ENCODE measurements at regions not wholly inside any gene's neighbourhood (a gene's known extent, or its start where the extent isn't known, plus 50 kb on each side); places are given as distances from the start of the nearest gene placed in this dataset.
"Not testable (repeated sequence)": the region's sequence is repeated elsewhere in the genome, so short reads cannot be mapped to it uniquely, and the experiment has no call there.

GRCh38 chr14:83638748-83639504, 1891.0 kb upstream of the FLRT2 start:
- TF ChIP-seq POLR2A (IDR thresholded peaks at IDR 0.05), result no peak
- no peak for TF ChIP-seq CTCF (IDR thresholded peaks at IDR 0.05)
- intact Hi-C loops (cut with DNase I; ENCODE audit: low total_unique reads), result no loop called here
- 90 to 95% methylated on average over 18 of the region's 18 CpGs for WGBS, 2 donors
- no peak overlapping the region for H3K4me3 ChIP-seq (ENCODE audit: low read depth, poor library complexity, severe bottlenecking)
- no peak for DNase-seq (ENCODE audit: low spot score in 2 of 2)

GRCh38 chr14:83639505-83639875, 1890.5 kb upstream of the FLRT2 start:
- 94 to 99% methylated on average over 11 to 18 of the region's 18 CpGs for WGBS, 2 donors
- H3K4me3 ChIP-seq (ENCODE audit: low read depth, poor library complexity, severe bottlenecking); intact Hi-C loops (cut with DNase I; ENCODE audit: low total_unique reads); DNase-seq (ENCODE audit: low spot score in 2 of 2): not testable (repeated sequence)

- TF ChIP-seq POLR2A (IDR thresholded peaks at IDR 0.05), result no peak
- H3K4me3 ChIP-seq (ENCODE audit: low read depth, poor library complexity, severe bottlenecking), result no peak overlapping the region
- 55 to 67% methylated on average over 1 of the region's 1 CpG for WGBS, 2 donors
- DNase-seq (ENCODE audit: low spot score in 2 of 2), result no peak
- intact Hi-C loops (cut with DNase I; ENCODE audit: low total_unique reads), result no loop called here
Measured at GRCh38 chr14:83646228-83646627, 1883.7 kb upstream of the FLRT2 start.

GRCh38 chr14:83660597-83660996, 1869.3 kb upstream of the FLRT2 start:
- TF ChIP-seq POLR2A (IDR thresholded peaks at IDR 0.05), result no peak
- no peak for TF ChIP-seq CTCF (IDR thresholded peaks at IDR 0.05)
- no peak for DNase-seq (ENCODE audit: low spot score in 2 of 2)
- no peak overlapping the region for H3K4me3 ChIP-seq (ENCODE audit: low read depth, poor library complexity, severe bottlenecking)
- intact Hi-C loops (cut with DNase I; ENCODE audit: low total_unique reads), result no loop called here
- WGBS, 2 donors, result 76 to 81% methylated on average over 1 of the region's 1 CpG

GRCh38 chr14:83664389-83664788, 1865.6 kb upstream of the FLRT2 start:
- no peak overlapping the region for H3K4me3 ChIP-seq (ENCODE audit: low read depth, poor library complexity, severe bottlenecking)
- TF ChIP-seq CTCF (IDR thresholded peaks at IDR 0.05) (no peak), POLR2A (IDR thresholded peaks at IDR 0.05) (no peak)
- intact Hi-C loops (cut with DNase I; ENCODE audit: low total_unique reads), result no loop called here
- DNase-seq (ENCODE audit: low spot score in 2 of 2), result no peak

GRCh38 chr14:83689265-83689664, 1840.7 kb upstream of the FLRT2 start:
- no peak for DNase-seq (ENCODE audit: low spot score in 2 of 2)
- intact Hi-C loops (cut with DNase I; ENCODE audit: low total_unique reads), result no loop called here
- H3K4me3 ChIP-seq (ENCODE audit: low read depth, poor library complexity, severe bottlenecking), result no peak overlapping the region
- 98% methylated on average over 1 of the region's 1 CpG for WGBS, 2 donors
- TF ChIP-seq POLR2A (IDR thresholded peaks at IDR 0.05) (no peak), CTCF (IDR thresholded peaks at IDR 0.05) (no peak)

- no peak for DNase-seq (ENCODE audit: low spot score in 2 of 2)
- no peak overlapping the region for H3K4me3 ChIP-seq (ENCODE audit: low read depth, poor library complexity, severe bottlenecking)
- TF ChIP-seq CTCF (IDR thresholded peaks at IDR 0.05), result no peak
- intact Hi-C loops (cut with DNase I; ENCODE audit: low total_unique reads), result no loop called here
Measured at GRCh38 chr14:83697099-83697498, 1832.8 kb upstream of the FLRT2 start.
